ENCODE measurements at regions not wholly inside any gene's neighbourhood (a gene's known extent, or its start where the extent isn't known, plus 50 kb on each side); places are given as distances from the start of the nearest gene placed in this dataset.

DNA sequence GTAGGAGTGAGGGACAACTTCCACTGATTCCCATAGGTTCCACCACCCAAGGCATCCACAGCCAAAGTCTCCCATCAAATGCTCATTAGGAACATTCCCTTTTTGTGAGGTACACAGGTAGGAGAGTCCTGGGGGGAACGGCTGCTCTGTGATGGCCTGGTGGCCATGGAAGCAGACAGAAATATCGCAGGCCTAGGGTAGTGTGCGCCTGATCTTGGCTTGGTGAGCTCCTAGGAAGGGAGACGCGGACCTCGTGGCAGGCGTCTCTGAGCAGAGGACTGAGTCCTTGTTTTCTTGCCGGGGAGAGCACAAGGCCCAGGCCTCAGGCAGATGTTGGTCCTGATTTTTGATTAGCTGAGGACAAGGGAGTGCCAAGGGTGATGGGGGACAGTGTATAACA, 99.5 kb downstream of the SNRPN start:
- Histone ChIP-seq H3K9me3 (replicated peaks; ENCODE audit: control insufficient read depth, insufficient read depth, low read length) (peaks cover 62% of the 10 kb centered on the region), H3K27me3 (ENCODE audit: control insufficient read depth in 2 of 2, insufficient read depth in 2 of 2, low read length in 2 of 2) (no peaks in the 10 kb centered on the region), H3K9me1 (replicated peaks; ENCODE audit: control insufficient read depth, extremely low read depth, insufficient read depth, low read length) (no peaks in the 10 kb centered on the region), H3K4me1 (ENCODE audit: control insufficient read depth, extremely low read depth, insufficient read depth, low read length) (no peaks in the 10 kb centered on the region), H2AFZ (ENCODE audit: low read depth, low read length) (no peak overlapping the region), H3K36me3 (ENCODE audit: control insufficient read depth in 2 of 2, extremely low read depth in 1 of 2, insufficient read depth in 2 of 2, low read length in 2 of 2) (peaks cover 7 to 62% of the 10 kb centered on the region in 2 experiments), H3K4me3 (replicated peaks in 1 of 3; ENCODE audit: insufficient read depth in 1 of 3, low read depth in 1 of 3, low read length in 3 of 3) (no peak overlapping the region), H3K27ac (ENCODE audit: insufficient read depth, low read depth, low read length) (no peak overlapping the region), H4K20me1 (replicated peaks; ENCODE audit: control insufficient read depth, extremely low read depth, insufficient read depth, low read length) (no peaks in the 10 kb centered on the region), H3K79me2 (ENCODE audit: control insufficient read depth, insufficient read depth, low read length) (no peaks in the 10 kb centered on the region), H3K4me2 (ENCODE audit: insufficient read depth, low read length) (no peak overlapping the region), H3K9ac (replicated peaks; ENCODE audit: extremely low read depth, insufficient read depth, low read length) (no peak overlapping the region)
- no peak for DNase-seq (ENCODE audit: low read depth, low spot score)
- ChIA-PET CTCF (no interaction called here), POLR2A (no interaction called here)
- no peak for TF ChIP-seq POLR2A (IDR thresholded peaks at IDR 0.05; ENCODE audit: low read depth, low read length)
- no peak for TF ChIP-seq POLR2AphosphoS5 (IDR thresholded peaks at IDR 0.05; ENCODE audit: insufficient read depth, low read depth, low read length)
- TF ChIP-seq, protein P1, sequence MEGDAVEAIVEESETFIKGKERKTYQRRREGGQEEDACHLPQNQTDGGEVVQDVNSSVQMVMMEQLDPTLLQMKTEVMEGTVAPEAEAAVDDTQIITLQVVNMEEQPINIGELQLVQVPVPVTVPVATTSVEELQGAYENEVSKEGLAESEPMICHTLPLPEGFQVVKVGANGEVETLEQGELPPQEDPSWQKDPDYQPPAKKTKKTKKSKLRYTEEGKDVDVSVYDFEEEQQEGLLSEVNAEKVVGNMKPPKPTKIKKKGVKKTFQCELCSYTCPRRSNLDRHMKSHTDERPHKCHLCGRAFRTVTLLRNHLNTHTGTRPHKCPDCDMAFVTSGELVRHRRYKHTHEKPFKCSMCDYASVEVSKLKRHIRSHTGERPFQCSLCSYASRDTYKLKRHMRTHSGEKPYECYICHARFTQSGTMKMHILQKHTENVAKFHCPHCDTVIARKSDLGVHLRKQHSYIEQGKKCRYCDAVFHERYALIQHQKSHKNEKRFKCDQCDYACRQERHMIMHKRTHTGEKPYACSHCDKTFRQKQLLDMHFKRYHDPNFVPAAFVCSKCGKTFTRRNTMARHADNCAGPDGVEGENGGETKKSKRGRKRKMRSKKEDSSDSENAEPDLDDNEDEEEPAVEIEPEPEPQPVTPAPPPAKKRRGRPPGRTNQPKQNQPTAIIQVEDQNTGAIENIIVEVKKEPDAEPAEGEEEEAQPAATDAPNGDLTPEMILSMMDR (IDR thresholded peaks at IDR 0.05; ENCODE audit: extremely low read depth in 1 of 2, insufficient read depth in 1 of 2, low read depth in 1 of 2, low read length in 2 of 2), result no peak
- TF ChIP-seq MYC (IDR thresholded peaks at IDR 0.05; ENCODE audit: low read depth, low read length), result no peak
- TF ChIP-seq MAX (IDR thresholded peaks at IDR 0.05; ENCODE audit: insufficient read depth, insufficient read length), result no peak
- no peak for TF ChIP-seq GATA2 (IDR thresholded peaks at IDR 0.05; ENCODE audit: insufficient read depth, insufficient read length, low read depth, low read length)
- no peak for TF ChIP-seq FOS (IDR thresholded peaks at IDR 0.05; ENCODE audit: borderline replicate concordance, insufficient read depth, low read length)
- TF ChIP-seq EZH2 (IDR thresholded peaks at IDR 0.05; ENCODE audit: borderline replicate concordance, low read depth, low read length, severe bottlenecking), result no peak
- no peak for TF ChIP-seq JUN (IDR thresholded peaks at IDR 0.05; ENCODE audit: borderline replicate concordance, insufficient read depth, insufficient read length, low read depth)
- no peak for FAIRE-seq
- intact Hi-C loops (cut with micrococcal nuclease), result no loop called here
- BruUV-seq (replicated peaks), result no TSS peak
- dilution Hi-C loops (cut with MboI; ENCODE audit: extremely low pct_ligation_motif_present, low sequenced_read_pairs), result no loop called here
